Body of pancreas (tissue), 4 donors: ENCODE measurements at regions not wholly inside any gene's neighbourhood (a gene's known extent, or its start where the extent isn't known, plus 50 kb on each side); places are given as distances from the start of the nearest gene placed in this dataset.

Source experiments
- CTCF ChIP-seq, 7 experiments: fragments of 450-650 bp in 4 of 7; fragments of 200-600 bp in 3 of 7; sonication (generic) in 3 of 7; IDR thresholded peaks; one replicate each; pipeline ENCODE4 v1.5.1; 2016 to 2019; ENCODE audit warnings: antibody characterized with exemption in 7 of 7
- POLR2A ChIP-seq, 3 donors: fragments of 450-650 bp; IDR thresholded peaks; one replicate each; pipeline ENCODE4 v1.6.1; 2016; ENCODE audit warnings: antibody characterized with exemption in 3 of 3, mild to moderate bottlenecking in 2 of 3

- TF ChIP-seq CTCF (IDR thresholded peaks at IDR 0.05) (no peak), POLR2A (IDR thresholded peaks at IDR 0.05) (no peak)
These were observed 158.2 kb upstream of the PRKCQ start for GRCh38 chr10:6738112-6738768.
